Lower leg skin (tissue), 4 donors: ENCODE measurements at regions not wholly inside any gene's neighbourhood (a gene's known extent, or its start where the extent isn't known, plus 50 kb on each side); places are given as distances from the start of the nearest gene placed in this dataset.

ENCODE experiments used
- DNase-seq, 2 donors: peaks; one replicate each; pipeline ENCODE4 v3.0.0-alpha.2; 2019; ENCODE audit warnings: low spot score in 2 of 2
- H3K4me3 ChIP-seq: fragments of 200-600 bp; sonication (generic); 2 replicates; pipeline ENCODE4 v1.5.1; 2017; ENCODE audit warnings: mild to moderate bottlenecking, low read depth; ENCODE audit not compliant: poor library complexity, severe bottlenecking
- CTCF ChIP-seq, 3 donors: fragments of 450-650 bp; IDR thresholded peaks; one replicate each; pipeline ENCODE4 v1.5.1; 2016; ENCODE audit warnings: antibody characterized with exemption in 3 of 3, mild to moderate bottlenecking in 3 of 3, moderate library complexity in 2 of 3
- POLR2A ChIP-seq, 2 donors: fragments of 450-650 bp; IDR thresholded peaks; one replicate each; pipeline ENCODE4 v1.6.1; 2016 to 2017; ENCODE audit warnings: antibody characterized with exemption in 2 of 2, mild to moderate bottlenecking in 1 of 2, moderate library complexity in 1 of 2
- WGBS, 2 donors: methylation state at CpG; one replicate each; pipeline ENCODE4 v1.1.5; 2018; 5-methylcytosine and 5-hydroxymethylcytosine counted together
- intact Hi-C: fragments of 100-400 bp; cut with DNase I; formaldehyde crosslinking; loops from one replicate; pipeline ENCODE4 v1.15.0; 2023; ENCODE audit warnings: low total_unique reads

GRCh38 chr4:149108626-149109025 lies 666.4 kb upstream of the NR3C2 start:
- no peak for TF ChIP-seq CTCF (IDR thresholded peaks at IDR 0.05)
- no peak for TF ChIP-seq POLR2A (IDR thresholded peaks at IDR 0.05)
- 76 to 85% methylated on average over 2 of the region's 2 CpGs for WGBS, 2 donors
- no peak for DNase-seq
- no peak overlapping the region for H3K4me3 ChIP-seq
- intact Hi-C loops: no loop called here

GRCh38 chr4:149102765-149103164 lies 660.6 kb upstream of the NR3C2 start:
- TF ChIP-seq POLR2A (IDR thresholded peaks at IDR 0.05) (no peak), CTCF (IDR thresholded peaks at IDR 0.05) (no peak)
- H3K4me3 ChIP-seq: no peak overlapping the region
- intact Hi-C loops: no loop called here
- no peak for DNase-seq

GRCh38 chr4:149101649-149102048 lies 659.4 kb upstream of the NR3C2 start:
- intact Hi-C loops: no loop called here
- TF ChIP-seq POLR2A (IDR thresholded peaks at IDR 0.05) (no peak), CTCF (IDR thresholded peaks at IDR 0.05) (no peak)
- 87 to 97% methylated on average over 2 of the region's 2 CpGs for WGBS, 2 donors
- DNase-seq: no peak
- no peak overlapping the region for H3K4me3 ChIP-seq

GRCh38 chr4:149095811-149096210 lies 653.6 kb upstream of the NR3C2 start:
- intact Hi-C loops: no loop called here
- 26 to 35% methylated on average over 1 of the region's 1 CpG for WGBS, 2 donors
- no peak overlapping the region for H3K4me3 ChIP-seq
- no peak for DNase-seq
- TF ChIP-seq CTCF (IDR thresholded peaks at IDR 0.05) (no peak), POLR2A (IDR thresholded peaks at IDR 0.05) (no peak)

- no peak for DNase-seq
- TF ChIP-seq POLR2A (IDR thresholded peaks at IDR 0.05) (no peak), CTCF (IDR thresholded peaks at IDR 0.05) (no peak)
- intact Hi-C loops: no loop called here
- no peak overlapping the region for H3K4me3 ChIP-seq
Observed at GRCh38 chr4:149095001-149095400, 652.8 kb upstream of the NR3C2 start.

GRCh38 chr4:149084144-149084543 lies 641.9 kb upstream of the NR3C2 start:
- TF ChIP-seq CTCF (IDR thresholded peaks at IDR 0.05): no peak
- no peak for TF ChIP-seq POLR2A (IDR thresholded peaks at IDR 0.05)
- no peak for DNase-seq
- 91 to 96% methylated on average over 4 of the region's 4 CpGs for WGBS, 2 donors
- intact Hi-C loops: no loop called here
- H3K4me3 ChIP-seq: no peak overlapping the region
